SH-SY5Y (cell line): ENCODE measurements at regions not wholly inside any gene's neighbourhood (a gene's known extent, or its start where the extent isn't known, plus 50 kb on each side); places are given as distances from the start of the nearest gene placed in this dataset.

Experiments used
- GATA2 ChIP-seq: IDR thresholded peaks from 2 replicates; pipeline ENCODE4 v1.6.1; 2011; ENCODE audit warnings: mild to moderate bottlenecking, low read depth, low read length
- GATA3 ChIP-seq: IDR thresholded peaks from 2 replicates; pipeline ENCODE4 v1.6.1; 2011; ENCODE audit warnings: low read depth, mild to moderate bottlenecking, low read length, moderate library complexity

GRCh38 chr6:87870556-87870955, 168.5 kb upstream of the AKIRIN2 start:
- TF ChIP-seq GATA2 (no peak), GATA3 (no peak)
